ENCODE measurements at regions not wholly inside any gene's neighbourhood (a gene's known extent, or its start where the extent isn't known, plus 50 kb on each side); places are given as distances from the start of the nearest gene placed in this dataset.

DNA sequence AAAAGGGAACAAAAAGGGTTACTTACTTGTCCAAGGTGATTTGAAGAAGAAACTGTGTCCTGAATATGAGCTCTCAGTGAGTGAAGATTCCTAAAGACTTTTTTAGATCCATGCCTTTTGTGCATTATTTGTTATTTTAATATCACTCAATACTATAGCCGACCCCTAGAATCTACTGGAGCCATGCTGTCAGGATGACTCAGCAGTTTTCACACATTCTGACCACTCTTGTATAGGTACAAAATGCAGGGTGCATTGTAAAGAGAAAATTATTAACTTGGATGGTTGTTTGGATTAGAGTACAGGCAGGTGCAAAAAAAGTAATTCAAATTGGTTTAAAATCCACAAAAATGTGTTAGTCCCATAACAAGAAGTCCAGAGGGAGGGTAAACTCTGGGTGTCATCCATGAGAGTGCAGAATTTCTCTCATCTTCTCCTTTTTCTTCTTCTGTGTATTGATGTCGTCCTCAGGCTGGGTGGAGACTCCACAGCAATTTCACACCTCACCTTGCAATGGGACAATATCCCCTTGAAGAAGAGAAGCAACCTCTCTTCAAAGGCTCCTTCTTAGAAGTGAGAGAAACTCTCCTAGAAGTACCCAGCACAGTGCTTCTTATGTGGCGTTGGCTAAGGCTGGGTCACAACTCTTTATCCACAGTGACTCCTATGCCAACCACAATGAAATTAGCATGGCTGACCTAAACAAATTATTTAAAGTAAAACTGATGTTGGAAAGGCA, 75.6 kb downstream of the AKR1C4 start:
- no peak for TF ChIP-seq FOXA1 (IDR thresholded peaks at IDR 0.05)
- no peak for TF ChIP-seq FOXM1 (IDR thresholded peaks at IDR 0.05; ENCODE audit: borderline replicate concordance)
- no peak for TF ChIP-seq NFRKB (IDR thresholded peaks at IDR 0.05)
- TF ChIP-seq CTBP1 (IDR thresholded peaks at IDR 0.05; ENCODE audit: borderline replicate concordance): no peak
- no peak for TF ChIP-seq HDGF (IDR thresholded peaks at IDR 0.05; ENCODE audit: borderline replicate concordance)
- no peak for TF ChIP-seq SP1 (IDR thresholded peaks at IDR 0.05)
- no peak for TF ChIP-seq PKNOX1 (IDR thresholded peaks at IDR 0.05)
- TF ChIP-seq ZNF384 (IDR thresholded peaks at IDR 0.05): no peak
- TF ChIP-seq ARNT (IDR thresholded peaks at IDR 0.05): no peak
- no peak for TF ChIP-seq TARDBP (IDR thresholded peaks at IDR 0.05)
- no peak for TF ChIP-seq ELF4 (IDR thresholded peaks at IDR 0.05)
- no peak for TF ChIP-seq BHLHE40 (IDR thresholded peaks at IDR 0.05; ENCODE audit: borderline replicate concordance)
